ENCODE measurements at regions not wholly inside any gene's neighbourhood (a gene's known extent, or its start where the extent isn't known, plus 50 kb on each side); places are given as distances from the start of the nearest gene placed in this dataset.

GRCh38 chr6:4510906-4511640 lies 265.1 kb upstream of the CDYL start:
- TF ChIP-seq CTCF (conservative IDR thresholded peaks at IDR 0.05), result no peak
- H3K27ac ChIP-seq, result no peak overlapping the region

GRCh38 chr6:4510317-4510716 lies 265.9 kb upstream of the CDYL start:
- no peak overlapping the region for H3K27ac ChIP-seq

GRCh38 chr6:4509506-4509905 lies 266.7 kb upstream of the CDYL start:
- TF ChIP-seq CTCF (conservative IDR thresholded peaks at IDR 0.05), result no peak
- H3K27ac ChIP-seq, result no peak overlapping the region

More at GRCh38 chr6:4510317-4510716, 265.9 kb upstream of the CDYL start:
- TF ChIP-seq CTCF (conservative IDR thresholded peaks at IDR 0.05), result no peak

GRCh38 chr6:4506792-4507191 lies 269.4 kb upstream of the CDYL start:
- no peak overlapping the region for H3K27ac ChIP-seq
- TF ChIP-seq CTCF (conservative IDR thresholded peaks at IDR 0.05), result no peak

- TF ChIP-seq CTCF (conservative IDR thresholded peaks at IDR 0.05), result no peak
- H3K27ac ChIP-seq, result no peak overlapping the region
These were observed 270.0 kb upstream of the CDYL start for GRCh38 chr6:4506223-4506622.

GRCh38 chr6:4504700-4505099 lies 271.5 kb upstream of the CDYL start:
- H3K27ac ChIP-seq, result no peak overlapping the region
- TF ChIP-seq CTCF (conservative IDR thresholded peaks at IDR 0.05), result no peak

- no peak for TF ChIP-seq CTCF (conservative IDR thresholded peaks at IDR 0.05)
- no peak overlapping the region for H3K27ac ChIP-seq
These were observed 272.5 kb upstream of the CDYL start for GRCh38 chr6:4503700-4504099.

All from VCaP (cell line).